Endodermal cell (in vitro differentiated cells): ENCODE measurements at regions not wholly inside any gene's neighbourhood (a gene's known extent, or its start where the extent isn't known, plus 50 kb on each side); places are given as distances from the start of the nearest gene placed in this dataset.

ENCODE experiments used
- DNase-seq: peaks from one replicate; pipeline ENCODE4 v3.0.0-alpha.2; 2017
- H3K27ac ChIP-seq: 2 replicates; pipeline ENCODE4 v1.5.1; 2013; ENCODE audit warnings: mild to moderate bottlenecking, low read depth, low read length, moderate library complexity
- H3K27me3 ChIP-seq: 2 replicates; pipeline ENCODE4 v1.6.1; 2013; ENCODE audit warnings: mild to moderate bottlenecking, low read length, moderate library complexity; ENCODE audit not compliant: insufficient read depth, control insufficient read depth, poor library complexity, severe bottlenecking
- H3K36me3 ChIP-seq: 2 replicates; pipeline ENCODE4 v1.7.0; 2013; ENCODE audit warnings: mild to moderate bottlenecking, low read length, moderate library complexity; ENCODE audit not compliant: control insufficient read depth, insufficient read depth
- H3K4me1 ChIP-seq: one replicate; pipeline ENCODE4 v1.7.0; 2013; ENCODE audit warnings: low read length; ENCODE audit not compliant: control insufficient read depth, insufficient read depth
- H3K4me3 ChIP-seq: 2 replicates; pipeline ENCODE4 v1.5.1; 2013; ENCODE audit warnings: mild to moderate bottlenecking, low read length, moderate library complexity
- H3K9ac ChIP-seq: 2 replicates; pipeline ENCODE4 v1.6.1; 2013; ENCODE audit warnings: mild to moderate bottlenecking, low read length, moderate library complexity; ENCODE audit not compliant: poor library complexity, severe bottlenecking; ENCODE audit errors: extremely low read depth
- H3K9me3 ChIP-seq: 2 replicates; pipeline ENCODE4 v1.6.1; 2013; ENCODE audit warnings: mild to moderate bottlenecking, low read length, moderate library complexity; ENCODE audit not compliant: control insufficient read depth
- H3K27ac Mint-ChIP-seq: 2 replicates; pipeline ENCODE4 v1.8.0; 2020; ENCODE audit warnings: mixed read lengths
- H3K27me3 Mint-ChIP-seq: 2 replicates; pipeline ENCODE4 v1.8.0; 2021; ENCODE audit warnings: mild to moderate bottlenecking, mixed read lengths; ENCODE audit not compliant: insufficient read depth
- H3K36me3 Mint-ChIP-seq: 2 replicates; pipeline ENCODE4 v1.8.0; 2020; ENCODE audit warnings: low read depth, mixed read lengths
- H3K4me1 Mint-ChIP-seq: 2 replicates; pipeline ENCODE4 v1.8.0; 2020; ENCODE audit warnings: mixed read lengths
- H3K4me3 Mint-ChIP-seq: 2 replicates; pipeline ENCODE4 v1.8.0; 2020; ENCODE audit warnings: mild to moderate bottlenecking, moderate library complexity, mixed read lengths
- H3K9me3 Mint-ChIP-seq: 2 replicates; pipeline ENCODE4 v1.8.0; 2020; ENCODE audit warnings: mild to moderate bottlenecking, mixed read lengths
- WGBS, 2 experiments: methylation state at CpG; one replicate each; pipeline versions ENCODE4 v1.1.5 to v1.1.7; 2013; ENCODE audit warnings: missing lambda C conversion rate in 2 of 2, mixed read lengths in 1 of 2; ENCODE audit not compliant: insufficient coverage in 1 of 2, insufficient read length in 1 of 2; 5-methylcytosine and 5-hydroxymethylcytosine counted together
- TF ChIP-seq, protein P1 (sequence below): fragments of 200-600 bp; sonication (generic); conservative IDR thresholded peaks from 2 replicates; pipeline ENCODE4 v1.5.0; 2021; ENCODE audit warnings: antibody characterized with exemption, mild to moderate bottlenecking

GRCh38 chr2:5392658-5393057 is 299.5 kb upstream of the SOX11 start:
- 88 to 92% methylated on average over 4 of the region's 4 CpGs for WGBS, 2 experiments
- TF ChIP-seq, protein P1, sequence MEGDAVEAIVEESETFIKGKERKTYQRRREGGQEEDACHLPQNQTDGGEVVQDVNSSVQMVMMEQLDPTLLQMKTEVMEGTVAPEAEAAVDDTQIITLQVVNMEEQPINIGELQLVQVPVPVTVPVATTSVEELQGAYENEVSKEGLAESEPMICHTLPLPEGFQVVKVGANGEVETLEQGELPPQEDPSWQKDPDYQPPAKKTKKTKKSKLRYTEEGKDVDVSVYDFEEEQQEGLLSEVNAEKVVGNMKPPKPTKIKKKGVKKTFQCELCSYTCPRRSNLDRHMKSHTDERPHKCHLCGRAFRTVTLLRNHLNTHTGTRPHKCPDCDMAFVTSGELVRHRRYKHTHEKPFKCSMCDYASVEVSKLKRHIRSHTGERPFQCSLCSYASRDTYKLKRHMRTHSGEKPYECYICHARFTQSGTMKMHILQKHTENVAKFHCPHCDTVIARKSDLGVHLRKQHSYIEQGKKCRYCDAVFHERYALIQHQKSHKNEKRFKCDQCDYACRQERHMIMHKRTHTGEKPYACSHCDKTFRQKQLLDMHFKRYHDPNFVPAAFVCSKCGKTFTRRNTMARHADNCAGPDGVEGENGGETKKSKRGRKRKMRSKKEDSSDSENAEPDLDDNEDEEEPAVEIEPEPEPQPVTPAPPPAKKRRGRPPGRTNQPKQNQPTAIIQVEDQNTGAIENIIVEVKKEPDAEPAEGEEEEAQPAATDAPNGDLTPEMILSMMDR = no peak

DNA sequence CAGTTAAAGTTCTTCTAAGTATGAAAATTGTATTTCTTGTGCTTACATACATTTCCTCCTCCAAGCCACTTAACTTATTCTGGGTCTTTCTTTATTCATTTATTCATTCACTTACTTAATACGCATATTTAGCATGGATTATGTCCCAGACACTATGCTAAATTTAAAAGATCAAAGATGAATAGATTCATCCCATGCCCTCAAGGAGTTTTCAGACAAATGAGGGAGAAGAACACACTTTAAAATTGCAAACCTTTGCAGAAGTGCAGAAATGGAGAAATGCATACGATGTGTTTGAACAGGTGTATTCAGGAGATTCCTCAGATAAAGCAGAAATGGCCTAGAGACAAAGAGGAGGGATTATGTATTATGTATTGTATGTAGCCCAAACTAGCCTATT is 298.7 kb upstream of the SOX11 start:
- Histone ChIP-seq H3K36me3 (no peaks in the 10 kb centered on the region), H3K4me1 (no peaks in the 10 kb centered on the region), H3K9me3 (no peaks in the 10 kb centered on the region), H3K27me3 (no peaks in the 10 kb centered on the region), H3K4me3 (no peak overlapping the region), H3K9ac (no peak overlapping the region), H3K27ac (no peak overlapping the region)
- no peaks in the 10 kb centered on the region for H3K9me3 Mint-ChIP-seq
- TF ChIP-seq, protein P1 = no peak
- peaks cover 9% of the 10 kb centered on the region for H3K4me1 Mint-ChIP-seq
- H3K27me3 Mint-ChIP-seq = no peaks in the 10 kb centered on the region
- H3K27ac Mint-ChIP-seq = no peak overlapping the region
- 91 to 100% methylated on average over 1 to 2 of the region's 2 CpGs for WGBS, 2 experiments
- H3K4me3 Mint-ChIP-seq = no peak overlapping the region
- DNase-seq = no peak
- no peaks in the 10 kb centered on the region for H3K36me3 Mint-ChIP-seq

More at GRCh38 chr2:5392658-5393057, 299.5 kb upstream of the SOX11 start:
- no peaks in the 10 kb centered on the region for H3K36me3 ChIP-seq
- H3K4me1 ChIP-seq = no peaks in the 10 kb centered on the region
- no peak overlapping the region for H3K4me3 ChIP-seq
- Mint-ChIP-seq H3K9me3 (no peaks in the 10 kb centered on the region), H3K27me3 (no peaks in the 10 kb centered on the region), H3K36me3 (no peaks in the 10 kb centered on the region), H3K4me1 (peaks cover 9% of the 10 kb centered on the region), H3K27ac (no peak overlapping the region), H3K4me3 (no peak overlapping the region)
- H3K9ac ChIP-seq = no peak overlapping the region
- H3K27me3 ChIP-seq = no peaks in the 10 kb centered on the region
- no peak for DNase-seq
- no peak overlapping the region for H3K27ac ChIP-seq
- H3K9me3 ChIP-seq = no peaks in the 10 kb centered on the region

DNA sequence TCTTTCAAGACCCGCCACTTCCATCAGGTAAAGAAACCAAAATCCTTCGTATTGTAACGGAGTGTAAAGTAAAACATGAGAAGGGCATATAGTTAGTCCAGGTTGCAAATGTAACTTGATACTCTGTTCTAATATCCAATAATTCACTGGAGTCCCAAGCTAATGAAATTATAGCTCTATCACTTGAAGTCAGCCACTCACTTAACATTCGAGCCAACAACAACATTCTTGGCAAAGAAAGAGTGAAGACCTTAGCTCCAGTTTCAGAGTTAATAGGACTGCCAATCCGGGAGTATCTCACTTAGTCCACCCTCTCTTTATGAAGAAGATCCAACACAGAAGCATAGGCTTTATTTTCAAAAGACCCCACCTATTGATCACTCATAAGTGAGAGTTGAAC is 298.0 kb upstream of the SOX11 start:
- no peaks in the 10 kb centered on the region for H3K9me3 Mint-ChIP-seq

More for the DNA sequence above, 298.0 kb upstream of the SOX11 start:
- H3K27me3 Mint-ChIP-seq = no peaks in the 10 kb centered on the region
- no peak overlapping the region for H3K9ac ChIP-seq
- H3K4me3 Mint-ChIP-seq = no peak overlapping the region
- no peaks in the 10 kb centered on the region for H3K4me1 ChIP-seq
- no peak overlapping the region for H3K4me3 ChIP-seq
- no peaks in the 10 kb centered on the region for H3K36me3 ChIP-seq
- no peaks in the 10 kb centered on the region for H3K36me3 Mint-ChIP-seq
- no peak for DNase-seq
- peaks cover 9% of the 10 kb centered on the region for H3K4me1 Mint-ChIP-seq
- no peaks in the 10 kb centered on the region for H3K9me3 ChIP-seq
- WGBS, 2 experiments = 84 to 94% methylated on average over 3 to 5 of the region's 5 CpGs
- no peaks in the 10 kb centered on the region for H3K27me3 ChIP-seq
- TF ChIP-seq, protein P1 = no peak
- H3K27ac ChIP-seq = no peak overlapping the region
- H3K27ac Mint-ChIP-seq = no peak overlapping the region
